ENCODE measurements at regions not wholly inside any gene's neighbourhood (a gene's known extent, or its start where the extent isn't known, plus 50 kb on each side); places are given as distances from the start of the nearest gene placed in this dataset.

GRCh38 chr9:83142389-83142788 is 79.4 kb upstream of the RASEF start:
- TF ChIP-seq TAF1 (IDR thresholded peaks at IDR 0.05; ENCODE audit: low read depth, low read length) (no peak), SPI1 (IDR thresholded peaks at IDR 0.05; ENCODE audit: low read depth, low read length) (no peak), POLR2A (IDR thresholded peaks at IDR 0.05; ENCODE audit: low read depth, low read length) (no peak), POLR2AphosphoS5 (IDR thresholded peaks at IDR 0.05; ENCODE audit: low read depth, low read length) (no peak), PAX5 (IDR thresholded peaks at IDR 0.05; ENCODE audit: insufficient read depth, low read length, severe bottlenecking) (no peak)
